GM23338 (cell line): ENCODE measurements at regions not wholly inside any gene's neighbourhood (a gene's known extent, or its start where the extent isn't known, plus 50 kb on each side); places are given as distances from the start of the nearest gene placed in this dataset.

Experiments used
- ATAC-seq: fragments of 200-7000 bp; cut with Tn5 transposase; 3 replicates; pipeline ENCODE4 v1.9.1; 2020
- DNase-seq: peaks from one replicate; pipeline ENCODE4 v3.0.0-alpha.2; 2015; ENCODE audit warnings: low spot score
- H2AFZ ChIP-seq: fragments of 200-600 bp; sonication (generic); 2 replicates; pipeline ENCODE4 v1.8.0; 2016; ENCODE audit warnings: antibody characterized with exemption, mild to moderate bottlenecking, moderate library complexity
- H3F3A ChIP-seq: fragments of 200-600 bp; sonication (generic); replicated peaks from 2 replicates; pipeline ENCODE4 v1.8.0; 2017; ENCODE audit warnings: antibody characterized with exemption, mixed run types, low read depth
- H3K27ac ChIP-seq: fragments of 200-600 bp; sonication (generic); 2 replicates; pipeline ENCODE4 v1.6.1; 2016; ENCODE audit warnings: low read depth
- H3K27me3 ChIP-seq: fragments of 200-600 bp; sonication (generic); 2 replicates; pipeline ENCODE4 v1.8.0; 2016; ENCODE audit warnings: mild to moderate bottlenecking, mixed run types, moderate library complexity; ENCODE audit not compliant: insufficient read depth
- H3K36me3 ChIP-seq: fragments of 200-600 bp; sonication (generic); 2 replicates; pipeline ENCODE4 v1.8.0; 2016; ENCODE audit warnings: mild to moderate bottlenecking; ENCODE audit not compliant: insufficient read depth
- H3K4me1 ChIP-seq: fragments of 200-600 bp; sonication (generic); 2 replicates; pipeline ENCODE4 v1.8.0; 2016; ENCODE audit warnings: mild to moderate bottlenecking, moderate library complexity; ENCODE audit not compliant: insufficient read depth
- H3K4me2 ChIP-seq: fragments of 200-600 bp; sonication (generic); 2 replicates; pipeline ENCODE4 v1.7.1; 2017; ENCODE audit warnings: mixed run types
- H3K4me3 ChIP-seq: fragments of 200-600 bp; sonication (generic); 2 replicates; pipeline ENCODE4 v1.6.1; 2016; ENCODE audit warnings: mixed run types
- H3K79me2 ChIP-seq: fragments of 200-600 bp; sonication (generic); replicated peaks from 2 replicates; pipeline ENCODE4 v1.8.0; 2017; ENCODE audit warnings: mild to moderate bottlenecking; ENCODE audit not compliant: insufficient read depth
- H3K9me2 ChIP-seq: fragments of 200-600 bp; sonication (generic); 2 replicates; pipeline ENCODE4 v1.8.0; 2017; ENCODE audit not compliant: insufficient read depth
- H4K20me1 ChIP-seq: fragments of 200-600 bp; sonication (generic); replicated peaks from 2 replicates; pipeline ENCODE4 v1.8.0; 2017; ENCODE audit warnings: mild to moderate bottlenecking; ENCODE audit not compliant: insufficient read depth
- H3K27ac Mint-ChIP-seq: 2 replicates; pipeline ENCODE4 v1.8.0; 2020; ENCODE audit warnings: inconsistent platforms, mild to moderate bottlenecking, moderate library complexity, mixed read lengths
- H3K27me3 Mint-ChIP-seq: 3 replicates; pipeline ENCODE4 v1.8.0; 2022; ENCODE audit warnings: low read depth, mild to moderate bottlenecking, moderate library complexity, mixed read lengths, inconsistent platforms; ENCODE audit not compliant: insufficient read depth, poor library complexity
- H3K36me3 Mint-ChIP-seq: 3 replicates; pipeline ENCODE4 v1.8.0; 2021; ENCODE audit warnings: low read depth, mild to moderate bottlenecking, inconsistent platforms, moderate library complexity, mixed read lengths
- H3K4me1 Mint-ChIP-seq: 3 replicates; pipeline ENCODE4 v1.8.0; 2020; ENCODE audit warnings: mild to moderate bottlenecking, inconsistent platforms, mixed read lengths
- H3K4me3 Mint-ChIP-seq: 3 replicates; pipeline ENCODE4 v1.8.0; 2021; ENCODE audit warnings: moderate library complexity, mild to moderate bottlenecking, inconsistent platforms, mixed read lengths
- H3K9me3 Mint-ChIP-seq: 3 replicates; pipeline ENCODE4 v1.8.0; 2020; ENCODE audit warnings: moderate library complexity, mild to moderate bottlenecking, inconsistent platforms, mixed read lengths
- CREB1 ChIP-seq: fragments of 250-450 bp; sonication (Bioruptor Pico); IDR thresholded peaks from 2 replicates; pipeline ENCODE4 v1.5.0; 2020; ENCODE audit warnings: low read depth, mild to moderate bottlenecking, moderate library complexity
- CTCF ChIP-seq, 2 experiments: fragments of 200-600 bp in 1 of 2; sonication (generic) in 1 of 2; conservative IDR thresholded peaks; 2 replicates each; pipeline versions ENCODE4 v1.5.1 to v1.6.1; 2016 to 2017; ENCODE audit warnings: antibody characterized with exemption in 2 of 2, low read depth in 2 of 2, mild to moderate bottlenecking in 2 of 2, moderate library complexity in 1 of 2
- ETS1 ChIP-seq: IDR thresholded peaks from 2 replicates; pipeline ENCODE4 v1.6.1; 2016; ENCODE audit warnings: antibody characterized with exemption
- EZH2 ChIP-seq: fragments of 200-600 bp; sonication (generic); IDR thresholded peaks from one replicate; pipeline ENCODE4 v1.8.0; 2017; ENCODE audit warnings: antibody characterized with exemption, mild to moderate bottlenecking, low read depth; ENCODE audit not compliant: unreplicated experiment
- EZH2phosphoT487 ChIP-seq: fragments of 200-600 bp; sonication (generic); IDR thresholded peaks from one replicate; pipeline ENCODE4 v1.8.1; 2018; ENCODE audit warnings: antibody characterized with exemption; ENCODE audit not compliant: unreplicated experiment
- JUNB ChIP-seq: IDR thresholded peaks from one replicate; pipeline ENCODE4 v1.6.1; 2016; ENCODE audit warnings: antibody characterized with exemption; ENCODE audit not compliant: unreplicated experiment
- NANOG ChIP-seq: IDR thresholded peaks from 2 replicates; pipeline ENCODE4 v1.6.1; 2016; ENCODE audit warnings: antibody characterized with exemption, borderline replicate concordance
- POLR2AphosphoS5 ChIP-seq: IDR thresholded peaks from 2 replicates; pipeline ENCODE4 v1.6.1; 2016; ENCODE audit warnings: antibody characterized with exemption, low read depth
- REST ChIP-seq: IDR thresholded peaks from one replicate; pipeline ENCODE4 v1.6.1; 2018; ENCODE audit warnings: antibody characterized with exemption; ENCODE audit not compliant: unreplicated experiment
- STAT1 ChIP-seq: IDR thresholded peaks from one replicate; pipeline ENCODE4 v1.6.1; 2016; ENCODE audit warnings: antibody characterized with exemption; ENCODE audit not compliant: unreplicated experiment
- ZNF114 ChIP-seq: fragments of 250-450 bp; sonication (Bioruptor Pico); IDR thresholded peaks from 2 replicates; pipeline ENCODE4 v1.5.0; 2020; ENCODE audit warnings: mild to moderate bottlenecking, moderate library complexity
- ZNF331 ChIP-seq: fragments of 250-450 bp; sonication (Bioruptor Pico); IDR thresholded peaks from 2 replicates; pipeline ENCODE4 v1.5.0; 2020; ENCODE audit warnings: low read depth, mild to moderate bottlenecking, moderate library complexity
- ZNF462 ChIP-seq: fragments of 250-450 bp; sonication (Bioruptor Pico); IDR thresholded peaks from 2 replicates; pipeline ENCODE4 v1.5.0; 2020; ENCODE audit warnings: mild to moderate bottlenecking, moderate library complexity

- H3K4me3 ChIP-seq, result no peak overlapping the region
- no peaks in the 10 kb centered on the region for H3K4me1 ChIP-seq
- no peaks in the 10 kb centered on the region for H3K4me1 Mint-ChIP-seq
- H2AFZ ChIP-seq, result no peak overlapping the region
- H3K27me3 Mint-ChIP-seq, result peaks cover 6% of the 10 kb centered on the region
- H3K36me3 Mint-ChIP-seq, result peaks cover 4% of the 10 kb centered on the region; the same call in 2 of the 3 replicates
- TF ChIP-seq EZH2, result no peak
- TF ChIP-seq EZH2phosphoT487, result no peak
- TF ChIP-seq STAT1, result no peak
- no peak for TF ChIP-seq ZNF114
- TF ChIP-seq ETS1, result no peak
- no peak for TF ChIP-seq CTCF (conservative IDR thresholded peaks at IDR 0.05; ENCODE audit: low read depth in 2 of 2)
- no peak for TF ChIP-seq ZNF462 (CRISPR knock-in tag)
- TF ChIP-seq REST, result no peak
- no peak for TF ChIP-seq JUNB
- TF ChIP-seq CREB1, result no peak
- no peak for TF ChIP-seq ZNF331 (CRISPR knock-in tag)
- no peak for TF ChIP-seq POLR2AphosphoS5
- TF ChIP-seq NANOG, result no peak
- no peak overlapping the region for H3K4me2 ChIP-seq
- ATAC-seq (no peak), DNase-seq (no peak)
- H3K36me3 ChIP-seq, result no peaks in the 10 kb centered on the region
- H4K20me1 ChIP-seq, result no peaks in the 10 kb centered on the region
- peaks cover 17% of the 10 kb centered on the region for H3K9me3 Mint-ChIP-seq
- peaks cover 5% of the 10 kb centered on the region for H3K9me2 ChIP-seq
- H3K4me3 Mint-ChIP-seq, result no peak overlapping the region
- no peak overlapping the region for H3K27ac Mint-ChIP-seq
- H3K27me3 ChIP-seq, result no peaks in the 10 kb centered on the region
- H3K79me2 ChIP-seq, result no peaks in the 10 kb centered on the region
- no peak overlapping the region for H3K27ac ChIP-seq
- no peaks in the 10 kb centered on the region for H3F3A ChIP-seq
Measured at GRCh38 chr6:153872946-153873345, 166.1 kb upstream of the OPRM1 start.
